ENCODE measurements at regions not wholly inside any gene's neighbourhood (a gene's known extent, or its start where the extent isn't known, plus 50 kb on each side); places are given as distances from the start of the nearest gene placed in this dataset.

GRCh38 chr13:58085274-58085673, 453.7 kb downstream of the PCDH17 start:
- no peak for DNase-seq (ENCODE audit: low read depth in 1 of 2, low spot score in 1 of 2)
- in situ Hi-C loops (cut with HindIII; ENCODE audit: low pct_unique_long_range_greater_than_20kb, low sequenced_read_pairs), result no loop called here
- TF ChIP-seq JUND (IDR thresholded peaks at IDR 0.05; ENCODE audit: low read depth), result no peak

- DNase-seq (ENCODE audit: low read depth in 1 of 2, low spot score in 1 of 2), result no peak
- in situ Hi-C loops (cut with HindIII; ENCODE audit: low pct_unique_long_range_greater_than_20kb, low sequenced_read_pairs), result no loop called here
- TF ChIP-seq JUND (IDR thresholded peaks at IDR 0.05; ENCODE audit: low read depth), result no peak
Measured at GRCh38 chr13:58085819-58086218, 454.3 kb downstream of the PCDH17 start.

GRCh38 chr13:58087566-58087965, 456.0 kb downstream of the PCDH17 start:
- TF ChIP-seq JUND (IDR thresholded peaks at IDR 0.05; ENCODE audit: low read depth), result no peak
- in situ Hi-C loops (cut with HindIII; ENCODE audit: low pct_unique_long_range_greater_than_20kb, low sequenced_read_pairs), result no loop called here
- DNase-seq (ENCODE audit: low read depth in 1 of 2, low spot score in 1 of 2), result no peak

GRCh38 chr13:58093394-58093793, 461.9 kb downstream of the PCDH17 start:
- in situ Hi-C loops (cut with HindIII; ENCODE audit: low pct_unique_long_range_greater_than_20kb, low sequenced_read_pairs), result no loop called here
- DNase-seq (ENCODE audit: low read depth in 1 of 2, low spot score in 1 of 2), result no peak
- no peak for TF ChIP-seq JUND (IDR thresholded peaks at IDR 0.05; ENCODE audit: low read depth)

- in situ Hi-C loops (cut with HindIII; ENCODE audit: low pct_unique_long_range_greater_than_20kb, low sequenced_read_pairs), result no loop called here
- DNase-seq (ENCODE audit: low read depth in 1 of 2, low spot score in 1 of 2), result no peak
- no peak for TF ChIP-seq JUND (IDR thresholded peaks at IDR 0.05; ENCODE audit: low read depth)
Measured at GRCh38 chr13:58097831-58098230, 466.3 kb downstream of the PCDH17 start.

- DNase-seq (ENCODE audit: low read depth in 1 of 2, low spot score in 1 of 2), result no peak
- no peak for TF ChIP-seq JUND (IDR thresholded peaks at IDR 0.05; ENCODE audit: low read depth)
- in situ Hi-C loops (cut with HindIII; ENCODE audit: low pct_unique_long_range_greater_than_20kb, low sequenced_read_pairs), result no loop called here
Measured at GRCh38 chr13:58119351-58119750, 487.8 kb downstream of the PCDH17 start.

GRCh38 chr13:58119804-58120203, 488.3 kb downstream of the PCDH17 start:
- in situ Hi-C loops (cut with HindIII; ENCODE audit: low pct_unique_long_range_greater_than_20kb, low sequenced_read_pairs), result no loop called here

GRCh38 chr13:58126496-58126895, 495.0 kb downstream of the PCDH17 start:
- TF ChIP-seq JUND (IDR thresholded peaks at IDR 0.05; ENCODE audit: low read depth), result no peak
- in situ Hi-C loops (cut with HindIII; ENCODE audit: low pct_unique_long_range_greater_than_20kb, low sequenced_read_pairs), result no loop called here

More at GRCh38 chr13:58119804-58120203, 488.3 kb downstream of the PCDH17 start:
- TF ChIP-seq JUND (IDR thresholded peaks at IDR 0.05; ENCODE audit: low read depth), result no peak
- DNase-seq (ENCODE audit: low read depth in 1 of 2, low spot score in 1 of 2), result no peak

GRCh38 chr13:58134012-58134411, 502.5 kb downstream of the PCDH17 start:
- DNase-seq (ENCODE audit: low read depth in 1 of 2, low spot score in 1 of 2), result no peak
- TF ChIP-seq JUND (IDR thresholded peaks at IDR 0.05; ENCODE audit: low read depth), result no peak
- in situ Hi-C loops (cut with HindIII; ENCODE audit: low pct_unique_long_range_greater_than_20kb, low sequenced_read_pairs), result no loop called here

More at GRCh38 chr13:58126496-58126895, 495.0 kb downstream of the PCDH17 start:
- DNase-seq (ENCODE audit: low read depth in 1 of 2, low spot score in 1 of 2), result no peak

- no peak for TF ChIP-seq JUND (IDR thresholded peaks at IDR 0.05; ENCODE audit: low read depth)
Measured at GRCh38 chr13:58134525-58134924, 503.0 kb downstream of the PCDH17 start.

GRCh38 chr13:58142952-58143351, 511.4 kb downstream of the PCDH17 start:
- no peak for DNase-seq (ENCODE audit: low read depth in 1 of 2, low spot score in 1 of 2)
- in situ Hi-C loops (cut with HindIII; ENCODE audit: low pct_unique_long_range_greater_than_20kb, low sequenced_read_pairs), result no loop called here
- TF ChIP-seq JUND (IDR thresholded peaks at IDR 0.05; ENCODE audit: low read depth), result no peak

More at GRCh38 chr13:58134525-58134924, 503.0 kb downstream of the PCDH17 start:
- DNase-seq (ENCODE audit: low read depth in 1 of 2, low spot score in 1 of 2), result no peak
- in situ Hi-C loops (cut with HindIII; ENCODE audit: low pct_unique_long_range_greater_than_20kb, low sequenced_read_pairs), result no loop called here

GRCh38 chr13:58144616-58145015, 513.1 kb downstream of the PCDH17 start:
- TF ChIP-seq JUND (IDR thresholded peaks at IDR 0.05; ENCODE audit: low read depth), result no peak
- DNase-seq (ENCODE audit: low read depth in 1 of 2, low spot score in 1 of 2), result no peak
- in situ Hi-C loops (cut with HindIII; ENCODE audit: low pct_unique_long_range_greater_than_20kb, low sequenced_read_pairs), result no loop called here

- in situ Hi-C loops (cut with HindIII; ENCODE audit: low pct_unique_long_range_greater_than_20kb, low sequenced_read_pairs), result no loop called here
- TF ChIP-seq JUND (IDR thresholded peaks at IDR 0.05; ENCODE audit: low read depth), result no peak
- no peak for DNase-seq (ENCODE audit: low read depth in 1 of 2, low spot score in 1 of 2)
Measured at GRCh38 chr13:58151452-58151851, 519.9 kb downstream of the PCDH17 start.

- DNase-seq (ENCODE audit: low read depth in 1 of 2, low spot score in 1 of 2), result no peak
- no peak for TF ChIP-seq JUND (IDR thresholded peaks at IDR 0.05; ENCODE audit: low read depth)
- in situ Hi-C loops (cut with HindIII; ENCODE audit: low pct_unique_long_range_greater_than_20kb, low sequenced_read_pairs), result no loop called here
Measured at GRCh38 chr13:58160980-58161379, 529.4 kb downstream of the PCDH17 start.

Measured in T47D (cell line).